Choroid plexus epithelial cell (primary cell): ENCODE measurements at regions not wholly inside any gene's neighbourhood (a gene's known extent, or its start where the extent isn't known, plus 50 kb on each side); places are given as distances from the start of the nearest gene placed in this dataset.

Experiments
- DNase-seq: peaks from one replicate; pipeline ENCODE4 v3.0.0-alpha.2; 2010; ENCODE audit warnings: low read depth
- H3K4me3 ChIP-seq: 2 replicates; pipeline ENCODE4 v1.5.1; 2011; ENCODE audit warnings: low read depth, mild to moderate bottlenecking, control low read depth, low read length, moderate library complexity
- CTCF ChIP-seq: conservative IDR thresholded peaks from 2 replicates; pipeline ENCODE4 v1.5.1; 2011; ENCODE audit warnings: low read depth, mild to moderate bottlenecking, control low read depth, inconsistent platforms, low read length, moderate library complexity

DNA sequence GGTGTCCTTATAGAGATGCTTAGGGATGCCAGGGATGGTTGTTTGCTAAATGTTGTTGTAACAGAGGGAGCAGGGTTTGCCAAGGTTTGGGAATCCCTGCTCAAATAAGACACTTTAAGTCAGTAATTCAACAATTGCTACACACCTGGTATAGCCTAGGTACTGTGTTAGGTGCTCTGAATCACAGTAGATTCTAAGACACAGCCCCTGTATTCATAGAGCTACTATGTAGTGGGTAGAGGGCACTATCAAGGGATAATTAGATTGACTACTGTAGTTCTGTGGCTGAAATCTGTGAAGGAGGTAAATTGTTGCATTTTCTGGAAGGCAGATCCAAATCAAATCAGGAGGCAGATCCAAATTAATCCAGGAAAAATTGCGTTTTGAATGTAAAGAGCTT lies 149.2 kb downstream of the C12orf75 start:
- no peak for DNase-seq
- no peak overlapping the region for H3K4me3 ChIP-seq
- no peak for TF ChIP-seq CTCF

DNA sequence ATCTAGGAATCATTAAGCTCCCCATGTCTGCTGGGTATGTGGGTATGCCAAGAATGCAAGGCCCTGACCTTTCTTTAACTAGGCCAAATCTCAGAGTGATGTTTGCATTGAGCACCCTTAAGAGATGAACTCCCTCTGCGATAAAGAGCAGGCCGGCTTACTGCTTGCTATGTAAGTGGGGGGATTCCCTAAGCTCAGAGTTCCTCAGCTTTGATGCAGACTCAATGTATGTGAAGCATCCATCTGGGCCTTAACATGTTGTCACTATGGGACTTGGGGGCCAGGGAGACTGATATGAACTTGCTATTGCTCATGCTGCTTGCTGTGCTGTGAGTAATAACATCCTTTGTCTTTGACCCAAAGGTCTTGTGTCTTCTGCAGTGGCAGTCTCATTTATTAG lies 149.7 kb downstream of the C12orf75 start:
- TF ChIP-seq CTCF: no peak
- peak; percentile 69 for DNase-seq
- H3K4me3 ChIP-seq: no peak overlapping the region

DNA sequence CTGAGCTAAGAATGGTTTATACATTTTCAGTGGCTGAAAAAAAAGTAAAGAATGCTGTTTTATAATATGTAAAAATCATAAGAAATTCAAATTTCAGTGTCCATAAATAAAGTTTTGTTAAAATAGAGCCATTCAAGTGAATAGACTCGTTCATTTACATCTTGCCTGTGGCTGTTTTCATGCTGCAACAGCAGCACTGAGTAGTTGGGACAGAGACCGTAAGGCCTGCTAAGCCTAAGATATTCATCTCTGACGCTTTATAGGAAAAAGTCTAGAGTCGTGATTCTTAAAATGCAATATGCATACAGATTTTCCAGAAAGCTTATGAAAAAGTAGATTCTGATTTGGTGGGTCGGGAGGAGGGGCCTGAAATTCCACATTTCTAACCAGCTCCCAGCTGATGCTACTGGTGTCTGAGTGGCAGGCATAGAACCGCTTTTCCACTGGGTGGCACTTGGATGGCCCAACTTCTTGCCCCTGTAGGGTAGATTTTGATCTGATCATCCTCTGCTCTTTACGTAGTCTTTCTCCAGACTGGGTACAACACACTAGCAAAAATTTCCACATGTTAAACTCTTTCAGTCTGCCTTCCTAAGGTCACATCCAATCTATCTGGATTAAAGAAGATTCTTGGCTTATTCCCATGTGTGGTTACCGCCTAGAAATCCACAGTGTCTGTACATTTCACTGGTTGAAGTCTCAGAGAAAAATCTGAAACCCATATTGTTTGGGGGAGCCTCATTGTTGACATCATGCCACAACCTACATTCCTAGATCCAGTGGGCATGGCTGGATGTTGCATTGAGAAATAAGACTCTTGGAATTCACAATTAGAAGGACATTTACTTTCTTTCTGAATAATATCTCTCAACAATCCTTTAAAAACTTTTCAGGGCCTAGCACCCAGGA lies 151.2 kb downstream of the C12orf75 start:
- H3K4me3 ChIP-seq: no peak overlapping the region
- no peak for DNase-seq
- no peak for TF ChIP-seq CTCF

DNA sequence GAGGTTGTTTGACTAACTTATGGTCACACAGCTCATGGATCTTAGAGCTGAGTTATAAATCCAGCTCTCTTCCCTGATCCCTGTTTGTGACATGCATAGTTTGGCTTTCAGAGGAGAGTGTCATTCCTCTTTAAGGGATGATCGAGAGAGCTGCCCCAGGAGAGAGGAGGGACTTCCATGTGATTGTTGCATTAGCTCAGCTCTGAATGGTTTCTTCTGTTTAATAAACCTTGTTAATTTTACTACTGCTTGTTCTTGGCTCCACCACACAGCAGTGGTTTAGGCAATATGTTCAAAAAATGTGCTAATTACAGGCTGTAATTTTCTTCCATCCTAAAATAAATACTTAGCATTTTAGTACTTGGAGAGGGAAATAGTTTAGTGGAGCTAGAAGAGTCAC lies 152.5 kb downstream of the C12orf75 start:
- H3K4me3 ChIP-seq: no peak overlapping the region
- TF ChIP-seq CTCF: no peak
- no peak for DNase-seq

DNA sequence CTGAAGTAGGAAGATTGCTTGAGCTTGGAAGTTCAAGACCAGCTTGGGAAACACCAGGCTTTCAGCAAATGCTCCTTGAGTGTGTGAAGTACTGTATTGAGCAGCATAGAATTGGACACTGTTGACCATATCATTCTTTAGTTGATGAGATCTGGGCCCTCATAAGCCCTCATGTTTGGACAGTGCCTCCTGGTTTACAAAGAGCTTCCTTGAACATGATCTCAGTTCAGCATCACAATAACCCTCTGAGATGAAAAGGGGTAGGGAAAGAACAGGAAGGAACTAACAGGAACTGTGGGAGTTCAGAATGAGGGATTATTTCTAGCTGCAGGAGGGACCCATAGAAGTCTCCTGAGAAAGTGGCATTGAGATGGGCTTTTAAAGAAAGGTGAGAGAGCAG lies 153.2 kb downstream of the C12orf75 start:
- no peak for TF ChIP-seq CTCF
- no peak overlapping the region for H3K4me3 ChIP-seq
- no peak for DNase-seq

- DNase-seq: peak; percentile 94
- no peak for TF ChIP-seq CTCF
- no peak overlapping the region for H3K4me3 ChIP-seq
Measured at GRCh38 chr12:105485321-105485910, 154.9 kb downstream of the C12orf75 start.
